Activated effector memory CD4-positive, alpha-beta T cell treated with anti-CD3 and anti-CD28 coated beads, Interleukin-2, amount 50 U/mL, for 16 hours (primary cell): ENCODE measurements at regions not wholly inside any gene's neighbourhood (a gene's known extent, or its start where the extent isn't known, plus 50 kb on each side); places are given as distances from the start of the nearest gene placed in this dataset.
"Not testable (repeated sequence)": the region's sequence is repeated elsewhere in the genome, so short reads cannot be mapped to it uniquely, and the experiment has no call there.

Source experiments
- DNase-seq: peaks from one replicate; pipeline ENCODE4 v3.0.0-alpha.2; 2020

DNA sequence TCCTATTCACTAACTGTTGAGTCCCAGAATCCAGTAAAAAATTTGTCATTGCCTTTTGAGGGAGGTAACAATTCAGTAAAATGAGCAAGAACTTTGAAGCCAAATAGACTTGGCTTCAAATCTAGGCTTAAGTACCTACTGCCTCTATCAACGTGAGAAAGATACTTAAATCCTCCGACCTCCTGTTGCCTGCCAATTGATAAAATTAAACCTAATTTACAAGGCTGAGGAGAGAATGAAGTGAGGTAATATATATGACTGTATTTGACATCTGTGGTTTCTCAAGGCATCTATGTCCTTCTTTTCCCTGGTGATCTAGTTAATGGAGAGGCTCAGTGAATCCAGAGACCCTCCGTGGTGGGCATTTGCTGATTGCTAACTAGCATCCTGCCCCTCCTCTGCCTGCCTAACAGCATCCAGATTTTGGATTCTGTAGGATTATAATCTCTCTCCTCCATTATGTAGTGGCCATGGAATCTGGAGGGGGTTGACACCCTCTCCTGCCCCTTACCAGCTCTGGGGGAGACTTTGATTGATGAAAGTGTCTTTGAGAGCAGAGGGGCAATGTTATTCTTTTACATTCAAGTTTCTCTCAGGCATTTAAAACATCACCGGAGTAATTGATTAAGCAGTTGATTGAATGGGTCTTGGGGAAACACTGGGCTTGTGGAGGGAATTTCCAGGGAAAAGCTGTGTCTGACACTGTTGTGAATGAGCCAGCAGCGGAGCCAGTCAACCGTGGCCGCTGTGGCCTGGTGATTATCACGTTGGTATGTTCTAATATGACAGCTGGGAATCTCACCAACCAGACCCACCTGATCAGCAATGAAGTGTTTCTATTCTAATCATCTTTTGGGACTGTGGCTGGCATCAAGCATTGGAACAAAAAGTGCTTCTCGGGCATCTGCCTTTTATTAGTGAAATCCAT is 140.7 kb upstream of the FAM78B start:
- DNase-seq: no peak

DNA sequence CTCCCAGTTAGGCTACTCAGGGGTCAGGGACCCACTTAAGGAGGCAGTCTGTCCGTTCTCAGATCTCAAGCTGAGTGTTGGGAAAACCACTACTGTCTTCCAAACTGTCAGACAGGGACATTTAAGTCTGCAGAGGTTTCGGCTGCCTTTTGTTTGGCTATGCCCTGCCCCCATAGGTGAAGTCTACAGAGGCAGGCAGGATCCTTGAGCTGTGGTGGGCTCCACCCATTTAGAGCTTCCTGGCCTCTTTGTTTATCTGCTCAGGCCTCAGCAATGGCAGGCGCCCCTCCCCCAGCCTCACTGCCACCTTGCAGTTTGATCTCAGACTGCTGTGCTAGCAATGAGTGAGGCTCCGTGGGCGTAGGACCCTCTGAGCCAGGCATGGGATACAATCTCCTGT is 149.5 kb upstream of the FAM78B start:
- DNase-seq: not testable (repeated sequence)

DNA sequence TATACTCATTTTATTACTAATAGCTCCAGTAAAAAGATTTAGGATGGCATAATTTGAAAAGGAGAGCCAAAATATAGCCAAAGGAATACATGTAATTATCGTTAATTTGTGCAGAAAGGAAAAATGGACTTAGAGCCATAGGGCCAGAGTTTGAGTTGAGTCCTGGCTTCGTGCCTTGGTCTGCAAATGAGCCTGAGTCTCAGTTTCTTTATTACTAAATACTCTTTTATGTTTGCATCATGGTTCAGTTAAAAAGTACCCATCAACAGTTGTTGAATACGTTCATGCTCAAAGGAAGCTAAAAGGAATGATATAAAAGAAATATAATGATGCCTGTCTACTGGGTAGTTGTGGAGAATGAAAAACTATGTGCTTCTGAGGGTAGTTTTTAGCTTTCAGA is 155.7 kb upstream of the FAM78B start:
- no peak for DNase-seq

DNA sequence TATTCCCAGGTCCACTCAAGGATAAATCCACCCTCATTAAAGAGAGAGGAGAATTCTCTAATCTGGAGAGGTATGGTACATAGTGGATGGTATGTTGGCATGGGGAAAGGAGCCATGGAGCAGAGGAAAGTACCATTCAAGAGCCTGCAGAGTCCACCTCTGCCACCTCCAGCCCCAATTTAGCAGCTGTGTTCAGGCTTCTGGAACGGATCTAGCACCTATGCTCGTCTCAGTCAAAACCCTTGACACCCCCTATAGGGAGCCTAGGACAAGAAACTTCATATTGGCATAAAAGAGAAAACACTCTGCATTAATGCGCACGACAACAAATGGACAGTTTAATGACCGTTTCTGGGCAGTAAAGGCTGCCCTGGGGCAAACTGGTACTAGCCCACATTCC is 161.1 kb upstream of the FAM78B start:
- no peak for DNase-seq

DNA sequence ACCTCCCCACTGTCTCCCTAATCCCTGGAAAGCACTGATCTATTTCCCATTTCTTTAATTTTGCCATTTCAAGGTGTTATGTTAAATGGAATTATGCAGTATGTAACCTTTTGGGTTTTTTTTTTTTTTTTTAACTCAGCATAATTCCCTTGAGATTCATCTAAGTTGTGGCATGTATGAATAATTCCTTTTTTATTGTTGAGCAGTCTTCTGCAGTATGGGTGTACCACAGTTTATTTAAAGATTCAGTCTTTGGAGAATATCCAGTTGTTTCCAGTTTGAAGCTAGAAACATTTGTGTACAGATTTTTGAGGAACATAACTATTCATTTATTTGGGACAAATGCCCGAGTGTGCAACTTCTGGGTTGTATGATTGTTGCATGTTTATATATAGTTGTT is 162.2 kb upstream of the FAM78B start:
- no peak for DNase-seq

DNA sequence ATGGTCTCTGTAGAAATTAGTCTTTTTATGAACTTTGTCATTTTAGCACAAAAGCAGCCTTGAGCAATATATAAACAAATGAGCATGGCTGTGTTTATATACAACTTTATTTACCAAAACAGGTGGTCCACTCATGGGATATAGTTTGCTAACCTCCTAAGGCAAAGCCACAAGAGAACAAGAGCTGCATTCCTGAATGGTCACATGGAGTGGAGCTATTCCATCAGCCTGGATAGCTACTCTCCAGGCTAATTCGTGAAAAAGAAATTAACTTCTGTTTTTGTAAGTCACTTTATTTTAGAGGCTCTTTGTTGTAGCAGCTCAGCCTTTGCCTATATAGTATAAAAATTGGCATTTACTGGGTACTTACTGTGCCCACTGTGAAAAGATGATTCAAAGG is 163.3 kb upstream of the FAM78B start:
- DNase-seq: no peak

DNA sequence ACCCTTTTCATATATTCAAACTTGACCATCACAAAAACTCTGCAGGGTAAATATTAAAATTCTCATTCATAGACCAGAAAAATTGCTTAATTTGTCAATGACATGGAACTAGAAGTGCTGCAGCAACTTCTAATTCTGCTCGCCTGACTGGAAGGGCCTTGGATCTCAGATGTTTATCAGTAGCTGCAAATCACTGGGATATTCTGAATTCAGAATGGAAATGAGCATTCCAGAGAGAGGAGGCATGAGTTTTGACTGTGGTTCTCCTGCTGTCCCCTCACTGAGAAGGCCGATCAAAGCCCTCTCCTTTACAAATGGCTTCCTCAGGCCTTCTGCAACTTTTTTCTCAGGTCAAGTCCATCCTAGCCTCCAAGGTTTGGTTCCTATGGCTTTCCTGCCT is 171.3 kb upstream of the FAM78B start:
- no peak for DNase-seq

DNA sequence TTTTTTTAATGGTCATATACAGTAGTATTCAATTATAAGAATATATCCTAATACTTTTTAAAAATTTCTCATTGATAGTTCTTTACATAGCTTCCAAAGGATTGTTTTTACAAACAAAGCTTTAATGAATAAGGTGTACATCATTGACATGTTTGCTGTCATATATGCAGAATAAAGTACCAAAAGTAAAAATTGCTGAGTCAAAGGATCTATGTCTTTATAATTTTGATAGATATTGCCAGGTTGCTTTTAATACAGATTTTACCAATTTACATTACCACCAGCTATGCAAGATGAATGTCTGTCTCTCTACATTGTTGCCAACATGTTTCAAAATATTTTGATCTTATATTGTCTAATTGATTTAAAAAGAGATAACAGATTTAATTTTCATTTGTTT is 173.9 kb upstream of the FAM78B start:
- no peak for DNase-seq

DNA sequence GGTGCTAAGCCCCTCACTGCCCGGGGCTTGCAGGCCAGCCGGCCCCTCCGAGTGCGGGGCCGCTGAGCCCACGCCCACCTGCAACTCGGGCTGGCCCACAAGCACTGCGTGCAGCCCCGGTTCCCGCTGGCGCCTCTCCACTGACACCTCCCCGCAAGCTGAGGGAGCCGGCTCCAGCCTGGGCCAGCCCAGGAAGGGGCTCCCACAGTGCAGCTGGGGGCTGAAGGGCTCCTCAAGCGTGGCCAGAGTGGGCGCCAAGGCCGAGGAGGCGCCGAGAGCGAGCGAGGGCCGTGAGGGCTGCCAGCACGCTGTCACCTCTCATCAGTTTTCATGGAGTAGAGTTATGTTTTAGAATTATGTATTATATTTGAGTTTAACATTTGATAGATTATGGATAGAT is 176.5 kb upstream of the FAM78B start:
- DNase-seq: no peak

DNA sequence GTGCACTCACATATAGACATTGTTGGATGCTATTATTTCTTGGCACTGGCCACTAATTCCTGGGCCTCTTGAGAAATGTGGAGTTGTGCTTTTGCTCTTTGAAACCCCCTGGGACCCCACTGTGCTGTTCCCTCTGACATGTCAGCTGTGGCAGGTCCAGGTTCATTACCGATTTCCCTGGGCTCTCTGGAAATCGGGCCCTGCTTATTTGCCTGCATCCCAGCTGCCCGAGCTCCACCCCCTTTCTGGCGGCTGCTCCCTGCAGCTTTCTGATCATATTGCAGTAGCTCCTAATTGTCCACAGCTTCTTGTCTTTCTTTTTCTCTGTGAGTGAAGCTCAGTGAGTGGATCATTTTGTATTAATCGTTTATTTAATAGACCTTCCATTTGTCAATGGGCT is 183.7 kb upstream of the FAM78B start:
- DNase-seq: no peak

DNA sequence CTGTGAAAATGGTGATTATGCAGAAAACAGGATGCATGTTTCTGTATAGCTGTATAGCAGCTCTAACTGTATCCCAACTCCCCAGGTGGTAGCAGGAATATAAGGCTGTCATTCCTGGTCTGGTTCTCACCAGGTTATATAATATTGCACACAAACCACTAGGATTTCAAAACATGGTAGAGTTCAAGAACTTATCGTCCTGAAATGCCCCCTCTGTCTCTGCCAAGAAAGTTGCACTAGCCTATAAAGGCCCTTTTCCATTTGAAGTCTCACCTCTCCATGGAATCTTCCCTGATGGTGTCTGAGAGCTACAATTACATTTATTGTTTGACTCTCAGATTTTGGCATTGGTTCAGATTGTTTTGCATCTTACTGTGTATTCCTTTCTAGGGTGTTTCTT is 184.9 kb upstream of the FAM78B start:
- DNase-seq: no peak

DNA sequence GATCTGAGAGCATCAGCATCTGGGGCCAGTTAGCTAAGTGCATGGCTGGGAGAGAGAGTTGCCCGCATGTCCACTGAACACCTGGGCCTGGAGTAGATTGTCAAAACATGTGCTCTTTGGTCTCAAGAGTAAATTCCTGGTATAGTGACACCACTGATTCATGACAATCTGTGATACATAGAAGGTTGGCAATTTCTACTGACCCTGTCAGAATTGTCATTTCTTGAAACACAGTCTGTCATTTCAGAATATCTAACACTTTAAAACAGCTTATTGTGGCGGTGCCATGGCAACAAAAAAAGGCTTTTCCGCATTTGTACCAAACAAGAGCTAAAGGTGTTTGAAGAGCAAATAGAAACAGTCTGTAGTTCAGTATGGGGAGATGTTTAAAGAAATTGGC is 186.4 kb upstream of the FAM78B start:
- no peak for DNase-seq

DNA sequence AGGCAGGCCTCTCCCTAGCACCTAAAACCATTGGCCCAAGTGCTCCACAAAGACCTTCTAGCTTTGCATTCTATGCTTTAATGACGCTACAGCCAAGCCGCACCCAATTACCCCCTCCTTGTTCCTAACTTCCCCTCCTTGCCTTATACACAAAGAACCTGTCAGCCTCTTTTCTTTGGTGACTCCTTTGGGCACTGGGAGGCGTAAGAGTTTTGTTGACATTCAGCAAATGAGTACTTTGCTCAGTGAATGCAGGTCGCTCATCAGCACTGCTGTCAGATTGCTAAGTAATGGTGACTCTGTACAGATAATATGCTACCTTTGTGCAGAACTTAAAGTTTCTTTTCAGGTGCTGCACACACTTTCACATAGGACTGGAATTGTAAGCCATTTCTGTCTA is 187.6 kb upstream of the FAM78B start:
- DNase-seq: no peak

DNA sequence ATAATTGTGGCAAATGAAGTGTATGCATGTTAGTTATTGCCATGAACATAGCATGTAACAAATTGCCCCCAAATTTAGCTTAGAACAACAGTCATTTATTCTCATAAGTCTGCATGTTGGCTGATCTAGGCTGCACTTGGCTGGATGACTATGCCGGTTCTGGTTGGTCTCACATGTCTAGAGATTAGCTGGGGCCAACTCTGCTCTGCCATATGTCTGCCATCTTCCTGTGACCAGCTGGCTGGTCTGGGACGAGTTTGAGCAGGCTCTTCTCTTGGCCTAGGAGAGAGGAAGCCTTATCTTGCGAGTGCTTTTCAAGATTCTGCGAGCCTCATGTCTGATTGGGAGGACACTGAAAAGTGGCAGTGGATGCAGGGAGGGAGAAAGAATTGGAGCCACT is 198.3 kb upstream of the FAM78B start:
- no peak for DNase-seq

DNA sequence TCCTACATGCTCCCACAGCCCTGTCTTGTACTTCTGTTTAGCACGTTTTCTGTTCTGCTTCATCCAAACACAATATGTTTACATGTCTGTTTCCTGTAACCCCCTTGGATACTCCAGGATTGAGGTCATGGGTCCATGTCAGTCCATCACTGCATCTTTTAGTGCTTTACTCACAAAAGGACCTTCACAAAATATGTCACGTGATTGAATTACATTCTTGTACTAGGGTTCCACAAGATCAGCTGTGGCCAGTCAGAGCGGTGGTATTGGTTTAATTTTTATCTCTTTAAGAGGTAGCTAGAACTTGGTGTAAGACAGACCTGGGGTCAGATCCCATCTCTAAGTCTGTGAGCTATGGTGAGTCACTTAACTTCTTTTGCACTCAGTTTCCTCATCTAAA is 201.2 kb upstream of the FAM78B start:
- DNase-seq: no peak

DNA sequence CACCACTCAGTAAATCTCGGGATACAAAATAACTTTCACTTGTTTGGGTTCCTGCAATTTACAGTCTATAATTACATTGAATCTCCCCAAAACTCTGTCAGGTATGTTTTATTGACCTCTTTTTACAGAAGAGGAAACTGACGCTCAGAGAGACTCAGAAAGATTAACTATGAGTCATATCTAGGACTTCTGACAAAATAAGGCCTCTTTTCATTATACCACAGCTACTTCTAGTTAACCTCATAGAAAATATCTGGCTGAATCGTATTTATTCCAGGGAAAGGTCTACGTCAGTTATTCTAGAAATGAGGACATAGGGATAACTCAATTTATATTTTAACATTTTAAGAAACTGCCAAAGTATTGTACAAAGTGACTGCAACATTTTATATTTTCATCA is 211.1 kb upstream of the FAM78B start:
- DNase-seq: no peak

DNA sequence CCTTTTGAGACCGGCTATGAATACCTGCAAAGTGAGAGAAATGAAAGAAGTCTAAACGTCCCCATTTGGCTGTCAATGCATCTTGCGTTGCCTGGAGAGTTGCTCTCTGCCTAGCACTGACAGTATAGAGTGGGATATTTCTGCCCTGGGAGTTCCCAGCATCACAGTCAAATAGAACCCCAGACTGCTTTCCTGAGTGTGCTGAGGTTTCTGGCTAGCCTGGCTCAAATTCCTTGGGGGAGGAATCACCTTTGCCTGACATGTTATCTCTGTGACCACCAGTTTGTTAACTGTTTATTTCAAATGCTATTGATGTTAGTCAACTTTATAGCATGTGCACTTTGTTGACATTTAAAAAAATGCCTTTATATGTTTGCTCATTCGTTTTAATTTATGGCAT is 212.0 kb upstream of the FAM78B start:
- no peak for DNase-seq

DNA sequence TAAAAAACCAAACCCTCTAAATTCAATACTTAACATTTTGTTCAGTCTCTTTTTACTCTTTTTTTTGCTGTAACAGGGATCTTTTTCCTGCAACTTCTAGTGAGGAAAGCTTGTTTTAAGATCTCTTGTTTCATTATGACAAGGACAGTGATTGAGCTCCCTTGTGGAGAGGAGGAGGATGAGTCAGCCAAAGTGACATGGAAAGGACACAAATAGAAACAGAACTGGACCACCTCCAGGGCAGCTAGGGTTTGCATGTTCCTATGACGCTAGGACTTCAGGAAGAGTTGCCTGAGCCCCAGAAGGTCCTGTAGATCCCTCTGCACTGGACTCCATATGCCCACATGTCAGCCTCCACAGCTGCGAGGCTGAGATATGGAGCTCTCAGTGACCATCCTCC is 212.6 kb upstream of the FAM78B start:
- DNase-seq: no peak

DNA sequence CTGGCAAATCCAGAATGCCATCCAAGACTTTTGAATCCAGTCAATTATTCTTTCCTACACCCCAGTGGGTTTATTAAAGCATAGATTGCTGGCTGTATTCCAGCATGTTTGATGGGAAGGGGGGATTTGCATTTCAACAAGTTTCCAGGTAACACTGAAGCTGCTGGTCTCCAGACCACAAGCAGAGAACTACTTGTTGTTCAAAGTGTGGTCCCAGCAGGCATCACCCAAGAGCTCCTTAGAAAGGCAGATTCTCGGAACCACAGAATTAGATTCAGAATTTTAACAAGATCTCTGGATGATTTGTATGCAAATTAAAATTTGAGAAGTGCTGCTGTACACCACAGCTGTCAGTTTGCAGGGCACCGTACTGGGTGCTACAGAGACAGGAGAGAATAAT is 216.3 kb upstream of the FAM78B start:
- no peak for DNase-seq

DNA sequence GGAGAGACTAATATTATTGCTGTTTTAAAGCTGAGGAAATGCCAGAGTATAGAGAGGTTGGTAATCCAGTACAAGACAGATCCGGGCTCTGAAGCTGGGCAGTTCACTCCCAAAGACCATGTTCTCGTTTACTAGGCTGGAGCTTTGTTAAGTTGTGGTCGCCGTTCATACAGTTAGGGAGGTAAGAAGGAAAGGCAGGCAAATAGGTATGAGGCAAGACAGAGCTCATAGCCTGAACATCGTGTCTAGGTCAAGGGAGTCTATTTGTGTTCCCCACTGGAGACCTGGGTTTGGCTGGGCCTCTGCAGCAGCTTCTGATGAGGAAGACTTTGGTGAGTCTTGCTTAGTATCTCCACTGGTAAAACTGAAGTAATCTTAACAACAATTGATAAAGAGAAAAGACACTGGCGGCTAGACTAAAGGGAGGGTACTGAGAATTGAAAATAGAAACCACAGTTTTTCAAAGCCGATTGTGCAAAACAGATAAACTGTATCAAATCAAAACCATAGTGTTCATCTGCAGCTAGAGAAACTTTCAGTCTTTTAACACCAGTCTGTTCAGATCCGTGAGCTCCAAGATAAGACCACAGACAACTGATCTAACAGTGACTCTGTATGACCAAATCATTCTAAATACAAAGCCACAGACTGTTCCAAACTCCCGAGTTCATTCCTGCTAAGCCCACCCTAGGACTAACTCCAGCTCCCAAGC is 217.0 kb upstream of the FAM78B start:
- no peak for DNase-seq

DNA sequence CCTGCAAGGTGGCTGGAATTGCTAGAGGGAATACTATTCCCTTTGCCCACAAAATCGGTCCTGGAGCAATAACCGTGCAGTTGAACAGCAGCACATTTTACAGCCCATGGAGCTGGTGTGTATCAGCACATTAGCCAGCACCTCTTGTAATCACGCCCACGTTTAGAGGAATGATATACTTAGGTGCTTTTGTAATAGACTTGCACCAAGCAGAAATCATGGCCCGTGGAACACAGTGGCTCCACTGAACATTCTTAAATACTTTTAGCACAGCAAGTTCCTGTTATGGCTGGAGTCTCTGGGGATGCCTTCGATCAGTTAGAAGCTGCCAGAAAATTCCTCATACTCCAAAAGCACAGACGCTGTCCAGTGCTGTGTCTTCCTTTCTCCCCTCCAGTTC is 218.1 kb upstream of the FAM78B start:
- no peak for DNase-seq

DNA sequence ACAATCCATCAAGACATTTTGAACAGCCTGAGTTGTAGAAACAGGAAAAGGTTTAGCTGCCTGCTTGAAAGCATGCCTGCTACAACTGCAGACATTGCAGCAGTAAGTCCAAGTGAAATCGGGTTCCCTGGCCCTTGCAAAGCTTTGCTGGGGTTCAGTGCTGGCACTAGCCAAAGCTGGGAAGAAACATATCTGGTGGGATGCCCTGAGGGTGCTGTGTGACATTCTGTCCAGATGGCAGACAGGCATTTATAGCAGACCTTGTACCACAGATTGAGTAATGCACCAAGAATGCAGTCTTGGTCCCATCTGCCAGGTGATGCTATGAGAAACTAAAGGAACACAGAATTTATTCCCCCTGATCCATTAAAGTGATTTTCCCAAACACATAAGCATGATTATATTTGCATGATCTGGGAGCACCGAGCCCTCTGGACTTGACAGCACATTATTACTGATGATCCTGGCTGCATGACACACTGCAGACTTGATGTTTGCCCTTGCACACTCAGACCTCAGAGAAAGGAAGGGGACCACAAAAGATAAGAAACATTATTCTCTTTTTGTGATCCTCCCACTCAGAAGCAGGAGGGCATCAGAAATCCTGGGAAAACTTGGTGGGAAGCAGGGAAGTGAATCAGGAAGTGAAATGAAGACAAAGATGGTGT is 223.7 kb upstream of the FAM78B start:
- no peak for DNase-seq

DNA sequence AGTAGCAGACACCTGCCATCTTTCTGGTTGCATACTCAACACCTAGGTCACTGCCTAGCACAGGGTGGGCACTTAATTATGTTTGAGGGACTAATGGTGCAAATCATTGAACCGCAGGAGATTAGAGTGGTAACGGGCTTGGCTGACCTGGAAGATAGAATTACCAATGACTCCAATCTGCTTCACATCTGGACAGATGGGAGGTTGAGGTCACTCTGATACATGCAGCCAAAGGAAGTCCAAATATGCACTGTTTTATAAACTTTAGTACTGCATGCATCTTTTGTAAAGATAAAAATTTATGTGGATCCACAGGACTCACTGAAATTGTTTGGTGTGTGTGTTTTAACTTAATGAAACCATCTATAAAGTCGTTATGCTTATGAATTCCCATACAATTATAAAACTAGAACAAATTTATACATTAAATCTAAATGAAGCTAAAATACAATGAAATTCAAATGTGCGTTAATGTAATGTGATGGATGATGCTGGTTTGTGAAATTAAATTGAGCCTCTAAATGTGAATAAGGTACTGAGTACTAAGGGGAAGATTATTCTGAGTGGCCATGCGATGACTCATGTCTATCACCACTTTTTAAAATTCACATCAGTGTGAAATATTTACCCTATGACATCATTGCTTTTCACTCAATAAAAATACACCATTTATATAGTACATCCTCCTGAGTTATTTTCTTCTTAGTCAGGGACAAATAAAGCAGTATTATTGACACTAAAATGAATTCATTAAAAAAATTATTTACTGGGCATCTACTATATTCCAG is 224.7 kb upstream of the FAM78B start:
- no peak for DNase-seq
